Astrocyte (in vitro differentiated cells and primary cell): ENCODE measurements at regions not wholly inside any gene's neighbourhood (a gene's known extent, or its start where the extent isn't known, plus 50 kb on each side); places are given as distances from the start of the nearest gene placed in this dataset.

Source experiments
- DNase-seq: peaks from one replicate; pipeline ENCODE4 v3.0.0-alpha.2; 2010; ENCODE audit warnings: low read depth
- FAIRE-seq: peaks from 2 replicates; lab custom pipeline; 2011; peaks lifted over from hg19 to GRCh38; lab: Jason Lieb, UNC
- H2AFZ ChIP-seq: 2 replicates; pipeline ENCODE4 v1.6.0; 2012; ENCODE audit warnings: low read depth, low read length, inconsistent platforms
- H3K27ac ChIP-seq: 2 replicates; pipeline ENCODE4 v1.5.1; 2011; ENCODE audit warnings: low read depth, low read length, inconsistent platforms
- H3K27me3 ChIP-seq: 2 replicates; pipeline ENCODE4 v1.6.0; 2011; ENCODE audit warnings: low read length, inconsistent platforms; ENCODE audit not compliant: insufficient read depth
- H3K36me3 ChIP-seq: 2 replicates; pipeline ENCODE4 v1.5.1; 2011; ENCODE audit warnings: low read length, inconsistent platforms; ENCODE audit not compliant: insufficient read depth
- H3K4me1 ChIP-seq: 2 replicates; pipeline ENCODE4 v1.5.1; 2011; ENCODE audit warnings: low read length, inconsistent platforms; ENCODE audit not compliant: insufficient read depth
- H3K4me2 ChIP-seq: 2 replicates; pipeline ENCODE4 v1.6.0; 2012; ENCODE audit warnings: low read length, inconsistent platforms
- H3K4me3 ChIP-seq: 2 replicates; pipeline ENCODE4 v1.5.1; 2011; ENCODE audit warnings: low read depth, mild to moderate bottlenecking, low read length, inconsistent platforms; ENCODE audit not compliant: insufficient read depth
- H3K79me2 ChIP-seq: 2 replicates; pipeline ENCODE4 v1.6.0; 2012; ENCODE audit warnings: mild to moderate bottlenecking, low read length, inconsistent platforms; ENCODE audit not compliant: insufficient read depth
- H3K9ac ChIP-seq: 2 replicates; pipeline ENCODE4 v1.6.0; 2012; ENCODE audit warnings: mild to moderate bottlenecking, low read length, inconsistent platforms
- H3K9me3 ChIP-seq: 2 replicates; pipeline ENCODE4 v1.5.1; 2012; ENCODE audit warnings: low read depth, mild to moderate bottlenecking, low read length, inconsistent platforms; ENCODE audit not compliant: insufficient read depth
- H4K20me1 ChIP-seq: 2 replicates; pipeline ENCODE4 v1.6.0; 2012; ENCODE audit warnings: low read length, inconsistent platforms; ENCODE audit not compliant: insufficient read depth
- H3K27ac Mint-ChIP-seq: one replicate; pipeline ENCODE4 v1.8.0; 2021; ENCODE audit warnings: mild to moderate bottlenecking, mixed read lengths; ENCODE audit not compliant: unreplicated experiment
- H3K27me3 Mint-ChIP-seq: one replicate; pipeline ENCODE4 v1.8.0; 2021; ENCODE audit warnings: low read depth, mixed read lengths; ENCODE audit not compliant: unreplicated experiment
- H3K36me3 Mint-ChIP-seq: one replicate; pipeline ENCODE4 v1.8.0; 2021; ENCODE audit warnings: low read depth, mixed read lengths; ENCODE audit not compliant: unreplicated experiment
- H3K4me1 Mint-ChIP-seq: one replicate; pipeline ENCODE4 v1.8.0; 2021; ENCODE audit warnings: low read depth, mixed read lengths; ENCODE audit not compliant: unreplicated experiment
- H3K4me3 Mint-ChIP-seq: one replicate; pipeline ENCODE4 v1.8.0; 2021; ENCODE audit warnings: mild to moderate bottlenecking, moderate library complexity, mixed read lengths; ENCODE audit not compliant: unreplicated experiment
- H3K9me3 Mint-ChIP-seq: one replicate; pipeline ENCODE4 v1.8.0; 2021; ENCODE audit warnings: mild to moderate bottlenecking, mixed read lengths; ENCODE audit not compliant: unreplicated experiment
- EZH2 ChIP-seq: IDR thresholded peaks from 2 replicates; pipeline ENCODE4 v1.6.1; 2012; ENCODE audit warnings: mild to moderate bottlenecking, low read length, inconsistent platforms; ENCODE audit not compliant: insufficient read depth
- TF ChIP-seq, protein P1 (sequence below): IDR thresholded peaks from 2 replicates; pipeline ENCODE4 v1.5.1; 2011; ENCODE audit warnings: low read depth, mild to moderate bottlenecking, inconsistent platforms, low read length, moderate library complexity; ENCODE audit not compliant: insufficient read depth

DNA sequence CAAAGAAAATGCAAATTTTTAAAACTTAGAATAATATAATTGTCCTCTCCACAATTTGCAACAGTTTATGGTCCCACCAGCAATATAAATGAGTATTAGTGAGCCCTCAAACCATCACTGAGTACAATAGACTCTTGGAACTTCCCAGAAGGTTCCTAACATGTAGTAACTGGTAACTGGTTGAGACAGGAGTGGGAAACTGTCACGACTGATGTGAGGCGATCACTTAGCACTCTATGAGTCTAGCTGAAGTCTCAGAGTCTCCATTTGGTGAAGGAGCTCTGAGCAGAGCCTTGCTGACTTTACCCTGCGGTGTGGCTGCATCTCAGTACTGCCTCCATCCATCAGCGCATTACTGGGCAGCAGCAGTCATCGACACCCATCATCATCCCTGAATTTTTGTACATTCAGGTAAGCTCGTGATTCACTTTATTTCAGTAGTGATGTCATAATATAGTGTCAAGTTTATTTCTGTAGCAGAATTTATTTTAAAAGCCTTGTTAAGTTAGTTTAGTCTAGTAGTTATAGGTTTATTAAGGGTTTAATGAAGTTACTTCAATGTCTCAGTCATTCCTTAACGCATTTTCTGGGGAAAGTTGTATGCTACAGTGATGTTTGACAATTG lies 76.6 kb upstream of the ABCA1 start:
- Histone ChIP-seq H3K4me1 (peaks cover 16% of the 10 kb centered on the region), H3K4me3 (no peak overlapping the region), H3K27me3 (no peaks in the 10 kb centered on the region), H3K4me2 (no peak overlapping the region), H3K79me2 (no peaks in the 10 kb centered on the region), H3K9ac (no peak overlapping the region), H3K9me3 (no peaks in the 10 kb centered on the region), H3K36me3 (no peaks in the 10 kb centered on the region), H4K20me1 (no peaks in the 10 kb centered on the region), H3K27ac (no peak overlapping the region), H2AFZ (peak overlapping the region; percentile 20)
- Mint-ChIP-seq H3K36me3 (no peaks in the 10 kb centered on the region), H3K27me3 (no peaks in the 10 kb centered on the region), H3K4me1 (peaks cover 13% of the 10 kb centered on the region), H3K4me3 (no peak overlapping the region), H3K9me3 (no peaks in the 10 kb centered on the region), H3K27ac (no peak overlapping the region)
- DNase-seq (no peak), FAIRE-seq (no peak)
- TF ChIP-seq, protein P1, sequence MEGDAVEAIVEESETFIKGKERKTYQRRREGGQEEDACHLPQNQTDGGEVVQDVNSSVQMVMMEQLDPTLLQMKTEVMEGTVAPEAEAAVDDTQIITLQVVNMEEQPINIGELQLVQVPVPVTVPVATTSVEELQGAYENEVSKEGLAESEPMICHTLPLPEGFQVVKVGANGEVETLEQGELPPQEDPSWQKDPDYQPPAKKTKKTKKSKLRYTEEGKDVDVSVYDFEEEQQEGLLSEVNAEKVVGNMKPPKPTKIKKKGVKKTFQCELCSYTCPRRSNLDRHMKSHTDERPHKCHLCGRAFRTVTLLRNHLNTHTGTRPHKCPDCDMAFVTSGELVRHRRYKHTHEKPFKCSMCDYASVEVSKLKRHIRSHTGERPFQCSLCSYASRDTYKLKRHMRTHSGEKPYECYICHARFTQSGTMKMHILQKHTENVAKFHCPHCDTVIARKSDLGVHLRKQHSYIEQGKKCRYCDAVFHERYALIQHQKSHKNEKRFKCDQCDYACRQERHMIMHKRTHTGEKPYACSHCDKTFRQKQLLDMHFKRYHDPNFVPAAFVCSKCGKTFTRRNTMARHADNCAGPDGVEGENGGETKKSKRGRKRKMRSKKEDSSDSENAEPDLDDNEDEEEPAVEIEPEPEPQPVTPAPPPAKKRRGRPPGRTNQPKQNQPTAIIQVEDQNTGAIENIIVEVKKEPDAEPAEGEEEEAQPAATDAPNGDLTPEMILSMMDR, result no peak
- TF ChIP-seq EZH2, result no peak

DNA sequence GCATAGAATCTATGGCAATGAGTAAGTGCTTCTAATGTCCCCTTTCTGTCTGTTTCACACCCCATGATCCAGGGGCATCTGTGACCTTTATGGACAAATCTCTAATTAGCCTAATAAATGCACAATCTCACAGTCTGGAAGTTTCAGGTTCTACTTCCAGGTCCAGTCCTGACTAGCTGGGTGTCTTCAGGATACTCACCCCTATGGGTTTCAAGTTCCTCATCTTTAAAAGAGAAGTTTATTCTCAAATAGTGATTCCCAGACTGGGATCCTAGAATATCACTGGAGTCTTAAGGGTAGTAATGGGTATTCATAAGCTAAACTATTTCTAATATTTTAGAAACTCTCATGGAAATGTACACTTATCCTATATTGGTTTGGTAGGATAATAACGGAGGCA lies 77.2 kb upstream of the ABCA1 start:
- DNase-seq (no peak), FAIRE-seq (no peak)
- H3K27me3 Mint-ChIP-seq, result no peaks in the 10 kb centered on the region
- no peak overlapping the region for H2AFZ ChIP-seq
- no peak overlapping the region for H3K4me3 Mint-ChIP-seq
- no peak overlapping the region for H3K9ac ChIP-seq
- no peak overlapping the region for H3K4me2 ChIP-seq
- H3K79me2 ChIP-seq, result no peaks in the 10 kb centered on the region
- no peak overlapping the region for H3K4me3 ChIP-seq
- H3K36me3 ChIP-seq, result no peaks in the 10 kb centered on the region
- H3K27me3 ChIP-seq, result no peaks in the 10 kb centered on the region
- no peak overlapping the region for H3K27ac Mint-ChIP-seq
- H3K4me1 ChIP-seq, result peaks cover 16% of the 10 kb centered on the region
- no peak overlapping the region for H3K27ac ChIP-seq
- H3K9me3 ChIP-seq, result no peaks in the 10 kb centered on the region
- no peak for TF ChIP-seq EZH2
- TF ChIP-seq, protein P1, result no peak
- H3K9me3 Mint-ChIP-seq, result no peaks in the 10 kb centered on the region
- H3K36me3 Mint-ChIP-seq, result no peaks in the 10 kb centered on the region
- peaks cover 17% of the 10 kb centered on the region for H3K4me1 Mint-ChIP-seq
- no peaks in the 10 kb centered on the region for H4K20me1 ChIP-seq

DNA sequence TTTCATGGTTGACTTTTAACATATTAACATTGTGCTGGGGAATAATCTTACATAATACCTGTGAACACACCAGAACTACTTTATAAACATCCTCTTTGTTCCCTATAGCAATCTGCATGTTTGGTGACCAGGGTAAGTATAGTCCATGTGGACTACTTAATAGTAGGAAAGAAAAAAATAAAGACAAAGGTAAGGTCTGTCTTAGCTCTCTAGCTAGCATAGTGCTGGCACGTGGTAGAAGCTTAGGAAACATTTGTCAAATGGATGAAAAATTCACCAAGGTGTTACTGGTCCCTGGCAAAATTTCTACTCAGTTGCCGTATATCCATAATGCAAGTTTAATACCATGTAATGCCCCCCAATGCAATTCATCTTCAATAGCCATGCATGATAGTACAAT lies 78.6 kb upstream of the ABCA1 start:
- peak; percentile 66 for FAIRE-seq
- peak overlapping the region; percentile 91 for H3K27ac ChIP-seq

More for the DNA sequence above, 78.6 kb upstream of the ABCA1 start:
- Histone ChIP-seq H3K79me2 (no peaks in the 10 kb centered on the region), H3K27me3 (no peaks in the 10 kb centered on the region), H2AFZ (no peak overlapping the region), H4K20me1 (no peaks in the 10 kb centered on the region), H3K36me3 (no peaks in the 10 kb centered on the region), H3K9me3 (no peaks in the 10 kb centered on the region), H3K4me3 (no peak overlapping the region), H3K4me1 (peaks cover 16% of the 10 kb centered on the region), H3K4me2 (peak overlapping the region; percentile 75), H3K9ac (peak overlapping the region; percentile 72)
- H3K4me3 Mint-ChIP-seq, result no peak overlapping the region
- no peak for DNase-seq
- H3K4me1 Mint-ChIP-seq, result peaks cover 19% of the 10 kb centered on the region
- H3K9me3 Mint-ChIP-seq, result no peaks in the 10 kb centered on the region
- no peaks in the 10 kb centered on the region for H3K36me3 Mint-ChIP-seq
- H3K27me3 Mint-ChIP-seq, result no peaks in the 10 kb centered on the region
- TF ChIP-seq, protein P1, result no peak
- TF ChIP-seq EZH2, result no peak
- H3K27ac Mint-ChIP-seq, result no peak overlapping the region
